ENCODE measurements at regions not wholly inside any gene's neighbourhood (a gene's known extent, or its start where the extent isn't known, plus 50 kb on each side); places are given as distances from the start of the nearest gene placed in this dataset.
"Not testable (repeated sequence)": the region's sequence is repeated elsewhere in the genome, so short reads cannot be mapped to it uniquely, and the experiment has no call there.

DNA sequence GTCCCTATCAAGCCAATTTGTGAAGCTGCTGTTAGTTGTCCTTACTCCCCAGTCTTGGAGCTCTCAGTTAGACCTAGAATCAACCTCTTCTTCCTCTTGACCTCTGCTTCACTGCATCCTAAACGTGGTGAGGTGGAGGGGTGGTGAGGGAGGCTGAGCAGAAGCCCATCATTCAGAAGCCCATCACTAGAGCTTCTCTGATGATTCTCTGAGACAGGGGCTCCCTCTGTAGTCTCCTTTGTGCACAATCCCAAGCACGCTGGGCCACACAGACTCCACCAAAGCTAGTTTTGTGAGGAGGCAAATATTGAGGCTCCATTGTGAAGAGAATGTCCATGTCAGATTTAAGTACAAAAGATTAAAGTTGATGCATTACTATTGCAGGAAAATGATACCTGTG, 163.8 kb upstream of the PRSS1 start:
- H3K4me3 ChIP-seq (ENCODE audit: low read depth, low read length) = no peak overlapping the region
- no peak for DNase-seq (ENCODE audit: low read depth, low spot score)
- CTCF ChIA-PET = interaction anchor here (0.7 to 8.7 kb wide), 23 partner anchors 9 to 198 kb away, joined by 3 to 147 read pairs (median 5); no protein-coding TSS in a partner anchor
- TF ChIP-seq, protein P1, sequence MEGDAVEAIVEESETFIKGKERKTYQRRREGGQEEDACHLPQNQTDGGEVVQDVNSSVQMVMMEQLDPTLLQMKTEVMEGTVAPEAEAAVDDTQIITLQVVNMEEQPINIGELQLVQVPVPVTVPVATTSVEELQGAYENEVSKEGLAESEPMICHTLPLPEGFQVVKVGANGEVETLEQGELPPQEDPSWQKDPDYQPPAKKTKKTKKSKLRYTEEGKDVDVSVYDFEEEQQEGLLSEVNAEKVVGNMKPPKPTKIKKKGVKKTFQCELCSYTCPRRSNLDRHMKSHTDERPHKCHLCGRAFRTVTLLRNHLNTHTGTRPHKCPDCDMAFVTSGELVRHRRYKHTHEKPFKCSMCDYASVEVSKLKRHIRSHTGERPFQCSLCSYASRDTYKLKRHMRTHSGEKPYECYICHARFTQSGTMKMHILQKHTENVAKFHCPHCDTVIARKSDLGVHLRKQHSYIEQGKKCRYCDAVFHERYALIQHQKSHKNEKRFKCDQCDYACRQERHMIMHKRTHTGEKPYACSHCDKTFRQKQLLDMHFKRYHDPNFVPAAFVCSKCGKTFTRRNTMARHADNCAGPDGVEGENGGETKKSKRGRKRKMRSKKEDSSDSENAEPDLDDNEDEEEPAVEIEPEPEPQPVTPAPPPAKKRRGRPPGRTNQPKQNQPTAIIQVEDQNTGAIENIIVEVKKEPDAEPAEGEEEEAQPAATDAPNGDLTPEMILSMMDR (IDR thresholded peaks at IDR 0.05; ENCODE audit: insufficient read depth, low read length, missing control alignments) = peak; percentile 40
- POLR2A ChIA-PET = interaction anchor here (0.7 kb wide), 1 partner anchor 50 kb away, joined by 3 read pairs; no protein-coding TSS in a partner anchor

DNA sequence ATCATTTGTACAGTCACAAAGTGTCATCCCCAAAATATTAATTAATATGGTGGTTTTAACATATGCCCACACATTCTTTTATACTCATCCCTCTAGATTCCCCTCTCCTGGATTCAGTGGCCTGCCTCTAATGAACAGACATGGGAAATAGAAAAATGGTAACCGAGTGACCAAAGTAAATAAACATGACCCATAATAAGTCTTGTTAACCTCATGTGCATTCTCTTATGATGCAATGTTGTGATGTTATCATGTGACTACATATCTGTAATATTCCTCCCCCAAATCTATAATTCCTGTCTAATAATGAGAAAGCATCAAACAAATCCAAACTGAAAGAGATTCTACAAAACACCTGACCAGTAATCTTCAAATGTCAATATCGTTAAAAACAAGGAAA, 164.5 kb upstream of the PRSS1 start:
- TF ChIP-seq, protein P1 (IDR thresholded peaks at IDR 0.05; ENCODE audit: insufficient read depth, low read length, missing control alignments) = no peak
- CTCF ChIA-PET = interaction anchor here (0.7 to 8.7 kb wide), 29 partner anchors 8 to 227 kb away, joined by 3 to 147 read pairs (median 5); no protein-coding TSS in a partner anchor
- POLR2A ChIA-PET = no interaction called here

DNA sequence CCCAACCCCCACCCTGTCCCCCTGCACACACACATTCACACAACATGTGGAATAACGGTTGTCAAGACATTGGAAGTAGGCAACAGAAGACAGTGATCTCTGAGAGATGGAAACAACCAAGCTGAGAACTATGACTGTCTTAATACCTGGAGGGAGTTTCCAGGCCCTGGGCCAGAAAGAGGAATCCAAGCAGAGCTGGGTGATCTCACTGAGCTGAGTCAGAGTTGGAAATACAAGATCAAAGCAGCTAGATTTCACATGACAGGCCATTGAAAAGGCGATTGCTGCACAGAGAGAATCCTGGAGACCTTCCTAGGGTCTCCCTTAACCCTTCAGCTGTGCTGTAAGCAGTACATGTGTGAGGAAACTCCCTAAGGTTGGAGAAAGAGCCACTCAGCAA, 165.8 kb upstream of the PRSS1 start:
- peak; percentile 51 for DNase-seq (ENCODE audit: low read depth, low spot score)
- ChIA-PET CTCF (interaction anchor here (0.7 to 8.7 kb wide), 21 partner anchors 9 to 228 kb away, joined by 3 to 147 read pairs (median 6); no protein-coding TSS in a partner anchor), POLR2A (no interaction called here)
- TF ChIP-seq, protein P1 (IDR thresholded peaks at IDR 0.05; ENCODE audit: insufficient read depth, low read length, missing control alignments) = no peak
- no peak overlapping the region for H3K4me3 ChIP-seq (ENCODE audit: low read depth, low read length)

More for the DNA sequence above, 164.5 kb upstream of the PRSS1 start:
- no peak overlapping the region for H3K4me3 ChIP-seq (ENCODE audit: low read depth, low read length)
- DNase-seq (ENCODE audit: low read depth, low spot score) = no peak

DNA sequence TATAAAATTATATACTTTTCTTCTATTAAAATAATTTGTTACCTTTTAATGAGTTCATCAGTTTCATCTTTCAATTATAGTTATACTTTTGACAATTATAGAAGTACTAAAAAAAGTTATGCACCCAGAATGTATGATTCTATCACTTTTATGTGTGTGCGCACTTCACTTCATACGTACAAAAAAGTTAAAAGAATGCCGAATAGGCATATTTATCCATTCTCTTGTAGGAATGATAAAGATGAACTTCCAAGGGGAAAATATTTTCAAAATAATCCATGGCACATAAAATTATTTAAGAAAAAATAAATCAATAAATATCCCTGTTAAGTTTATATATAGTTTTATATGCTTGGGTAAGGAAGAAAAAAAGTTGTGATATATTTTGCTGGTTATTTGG, 166.9 kb upstream of the PRSS1 start:
- no peak for DNase-seq (ENCODE audit: low read depth, low spot score)
- no peak overlapping the region for H3K4me3 ChIP-seq (ENCODE audit: low read depth, low read length)
- ChIA-PET CTCF (interaction anchor here (0.7 to 8.7 kb wide), 10 partner anchors 8 to 229 kb away, joined by 3 to 147 read pairs (median 8); no protein-coding TSS in a partner anchor), POLR2A (interaction anchor here (0.6 kb wide), 1 partner anchor 47 kb away, joined by 3 read pairs; no protein-coding TSS in a partner anchor)
- TF ChIP-seq, protein P1 (IDR thresholded peaks at IDR 0.05; ENCODE audit: insufficient read depth, low read length, missing control alignments) = no peak

DNA sequence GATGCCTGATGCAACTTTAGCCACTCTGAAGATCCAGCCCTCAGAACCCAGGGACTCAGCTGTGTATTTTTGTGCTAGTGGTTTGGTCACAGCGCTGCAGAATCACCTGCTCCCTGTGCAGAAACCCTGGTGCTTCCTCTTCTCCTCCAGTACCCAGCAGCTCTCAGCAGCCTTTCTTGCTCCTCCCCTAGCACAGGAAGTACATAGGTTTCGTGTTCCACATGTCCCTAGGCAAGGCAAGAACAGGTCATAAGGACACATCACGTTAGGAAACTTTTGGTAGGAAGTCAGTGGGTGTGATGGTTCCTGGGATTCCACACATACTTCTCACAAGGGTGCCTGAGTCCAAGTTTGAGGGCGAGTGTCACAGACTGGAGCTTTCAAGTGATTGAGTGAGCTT, 167.9 kb upstream of the PRSS1 start:
- POLR2A ChIA-PET = no interaction called here
- H3K4me3 ChIP-seq (ENCODE audit: low read depth, low read length) = no peak overlapping the region
- CTCF ChIA-PET = interaction anchor here (0.7 to 8.7 kb wide), 8 partner anchors 9 to 99 kb away, joined by 3 to 147 read pairs (median 4); no protein-coding TSS in a partner anchor
- no peak for DNase-seq (ENCODE audit: low read depth, low spot score)
- TF ChIP-seq, protein P1 (IDR thresholded peaks at IDR 0.05; ENCODE audit: insufficient read depth, low read length, missing control alignments) = no peak

DNA sequence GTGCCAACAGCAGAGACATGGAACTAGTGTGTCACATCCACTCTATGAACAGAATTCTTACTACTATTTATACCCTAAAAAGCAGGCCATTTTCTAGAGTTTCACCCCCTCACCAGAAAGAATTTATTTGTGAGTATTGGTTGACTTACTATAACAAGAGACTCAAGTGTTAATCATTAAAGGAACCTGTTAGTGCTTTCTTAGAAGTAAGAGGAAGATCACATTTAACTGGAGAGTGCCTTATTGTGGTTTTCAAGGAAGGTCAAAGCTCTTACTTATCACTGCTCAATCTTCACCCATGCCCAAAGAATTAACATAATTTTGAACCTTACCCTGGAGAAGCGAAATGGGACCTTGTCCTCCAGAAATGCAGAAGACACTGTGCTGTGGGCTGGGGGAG, 169.3 kb upstream of the PRSS1 start:
- no peak overlapping the region for H3K4me3 ChIP-seq (ENCODE audit: low read depth, low read length)
- ChIA-PET CTCF (interaction anchor here (1.5 to 8.7 kb wide), 5 partner anchors 10 to 44 kb away, joined by 4 to 147 read pairs (median 5); no protein-coding TSS in a partner anchor), POLR2A (no interaction called here)
- DNase-seq (ENCODE audit: low read depth, low spot score) = no peak
- TF ChIP-seq, protein P1 (IDR thresholded peaks at IDR 0.05; ENCODE audit: insufficient read depth, low read length, missing control alignments) = no peak

DNA sequence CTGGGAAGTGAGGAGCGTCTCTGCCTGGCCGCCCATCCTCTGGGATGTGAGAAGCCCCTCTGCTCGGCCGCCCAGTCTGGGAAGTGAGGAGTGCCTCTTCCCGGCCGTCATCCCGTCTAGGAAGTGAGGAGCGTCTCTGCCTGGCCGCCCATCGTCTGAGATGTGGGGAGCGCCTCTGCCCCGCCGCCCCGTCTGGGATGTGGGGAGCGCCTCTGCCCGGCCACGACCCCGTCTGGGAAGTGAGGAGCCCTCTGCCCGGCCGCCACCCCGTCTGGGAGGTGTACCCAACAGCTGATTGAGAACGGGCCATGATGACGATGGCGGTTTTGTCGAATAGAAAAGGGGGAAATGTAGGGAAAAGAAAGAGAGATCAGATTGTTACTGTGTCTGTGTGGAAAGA, 173.9 kb upstream of the PRSS1 start:
- CTCF ChIA-PET = interaction anchor here (0.8 to 2.1 kb wide), 5 partner anchors 10 to 41 kb away, joined by 3 to 12 read pairs (median 5); no protein-coding TSS in a partner anchor
- H3K4me3 ChIP-seq (ENCODE audit: low read depth, low read length); DNase-seq (ENCODE audit: low read depth, low spot score); POLR2A ChIA-PET: not testable (repeated sequence)

Measured in AG04449 (cell line).